Calu3 (cell line): ENCODE measurements at regions not wholly inside any gene's neighbourhood (a gene's known extent, or its start where the extent isn't known, plus 50 kb on each side); places are given as distances from the start of the nearest gene placed in this dataset.

Experiments
- BruUV-seq: library from RNA; stranded (reverse); fragments of 400-500 nt; replicated peaks from 2 replicates; lab custom pipeline; 2021; lab: Mats Ljungman, UMichigan
- CTCF ChIA-PET: fragments of 300-600 bp; sonication (Branson Sonifier 250); formaldehyde crosslinking; loops from one replicate; lab custom pipeline; 2022; ENCODE audit warnings: antibody characterized with exemption; lab: Charles Lee
- DNase-seq: peaks from one replicate; pipeline ENCODE4 v3.0.0; 2022
- H3K27ac Mint-ChIP-seq: one replicate; pipeline ENCODE4 v1.8.0; 2022; ENCODE audit warnings: mixed read lengths; ENCODE audit not compliant: unreplicated experiment
- H3K27me3 Mint-ChIP-seq: one replicate; pipeline ENCODE4 v1.8.0; 2022; ENCODE audit warnings: mixed read lengths; ENCODE audit not compliant: unreplicated experiment
- H3K36me3 Mint-ChIP-seq: one replicate; pipeline ENCODE4 v1.8.0; 2022; ENCODE audit warnings: mild to moderate bottlenecking, moderate library complexity, mixed read lengths; ENCODE audit not compliant: insufficient read depth, unreplicated experiment
- H3K4me1 Mint-ChIP-seq: one replicate; pipeline ENCODE4 v1.8.0; 2022; ENCODE audit warnings: mild to moderate bottlenecking, low read depth, mixed read lengths; ENCODE audit not compliant: unreplicated experiment
- H3K4me3 Mint-ChIP-seq: one replicate; pipeline ENCODE4 v1.8.0; 2022; ENCODE audit warnings: mild to moderate bottlenecking, low read depth, moderate library complexity, mixed read lengths; ENCODE audit not compliant: unreplicated experiment
- H3K9me3 Mint-ChIP-seq: one replicate; pipeline ENCODE4 v1.8.0; 2022; ENCODE audit warnings: low read depth, mixed read lengths; ENCODE audit not compliant: unreplicated experiment
- intact Hi-C: fragments of 100-400 bp; cut with micrococcal nuclease; formaldehyde crosslinking; loops from one replicate; pipeline ENCODE4 v1.10.0; 2022; ENCODE audit not compliant: unreplicated experiment
- TF ChIP-seq, protein P1 (sequence below): fragments of 200-600 bp; IDR thresholded peaks from one replicate; pipeline ENCODE4 v1.8.0; 2022; ENCODE audit warnings: antibody characterized with exemption; ENCODE audit not compliant: unreplicated experiment

DNA sequence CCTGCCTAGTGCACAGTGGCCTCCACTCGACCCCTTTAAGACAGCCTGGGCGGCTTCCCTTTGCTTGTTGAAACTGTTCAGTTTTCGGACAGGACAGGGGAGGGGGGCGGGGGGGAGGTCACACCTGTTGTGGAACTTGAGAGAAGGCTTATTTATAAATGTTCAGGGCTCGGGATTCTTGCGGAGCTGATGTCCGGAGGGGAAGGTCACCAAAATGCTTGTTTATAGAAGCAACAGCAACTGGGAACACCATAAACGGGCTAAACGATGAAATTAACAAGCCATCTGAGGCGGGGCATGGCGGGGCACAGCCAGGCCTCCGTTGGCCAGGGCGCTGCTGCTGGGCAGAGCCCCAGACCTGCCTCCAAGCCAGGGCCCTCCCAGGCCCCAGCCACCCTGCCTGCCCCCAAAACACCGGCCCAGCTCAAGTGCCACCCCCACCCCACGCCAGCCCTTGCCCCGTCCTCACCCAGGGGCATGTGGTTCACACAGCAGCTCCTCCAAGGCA, 59.8 kb upstream of the CASZ1 start:
- TF ChIP-seq, protein P1, sequence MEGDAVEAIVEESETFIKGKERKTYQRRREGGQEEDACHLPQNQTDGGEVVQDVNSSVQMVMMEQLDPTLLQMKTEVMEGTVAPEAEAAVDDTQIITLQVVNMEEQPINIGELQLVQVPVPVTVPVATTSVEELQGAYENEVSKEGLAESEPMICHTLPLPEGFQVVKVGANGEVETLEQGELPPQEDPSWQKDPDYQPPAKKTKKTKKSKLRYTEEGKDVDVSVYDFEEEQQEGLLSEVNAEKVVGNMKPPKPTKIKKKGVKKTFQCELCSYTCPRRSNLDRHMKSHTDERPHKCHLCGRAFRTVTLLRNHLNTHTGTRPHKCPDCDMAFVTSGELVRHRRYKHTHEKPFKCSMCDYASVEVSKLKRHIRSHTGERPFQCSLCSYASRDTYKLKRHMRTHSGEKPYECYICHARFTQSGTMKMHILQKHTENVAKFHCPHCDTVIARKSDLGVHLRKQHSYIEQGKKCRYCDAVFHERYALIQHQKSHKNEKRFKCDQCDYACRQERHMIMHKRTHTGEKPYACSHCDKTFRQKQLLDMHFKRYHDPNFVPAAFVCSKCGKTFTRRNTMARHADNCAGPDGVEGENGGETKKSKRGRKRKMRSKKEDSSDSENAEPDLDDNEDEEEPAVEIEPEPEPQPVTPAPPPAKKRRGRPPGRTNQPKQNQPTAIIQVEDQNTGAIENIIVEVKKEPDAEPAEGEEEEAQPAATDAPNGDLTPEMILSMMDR, result no peak
- DNase-seq, result no peak
- no peaks in the 10 kb centered on the region for H3K4me1 Mint-ChIP-seq
- H3K36me3 Mint-ChIP-seq, result peaks cover 5% of the 10 kb centered on the region
- H3K9me3 Mint-ChIP-seq, result peaks cover 3% of the 10 kb centered on the region
- no TSS peak for BruUV-seq
- intact Hi-C loops, result no loop called here
- H3K4me3 Mint-ChIP-seq, result no peak overlapping the region
- H3K27me3 Mint-ChIP-seq, result peaks cover 33% of the 10 kb centered on the region
- H3K27ac Mint-ChIP-seq, result no peak overlapping the region
- CTCF ChIA-PET, result no interaction called here

DNA sequence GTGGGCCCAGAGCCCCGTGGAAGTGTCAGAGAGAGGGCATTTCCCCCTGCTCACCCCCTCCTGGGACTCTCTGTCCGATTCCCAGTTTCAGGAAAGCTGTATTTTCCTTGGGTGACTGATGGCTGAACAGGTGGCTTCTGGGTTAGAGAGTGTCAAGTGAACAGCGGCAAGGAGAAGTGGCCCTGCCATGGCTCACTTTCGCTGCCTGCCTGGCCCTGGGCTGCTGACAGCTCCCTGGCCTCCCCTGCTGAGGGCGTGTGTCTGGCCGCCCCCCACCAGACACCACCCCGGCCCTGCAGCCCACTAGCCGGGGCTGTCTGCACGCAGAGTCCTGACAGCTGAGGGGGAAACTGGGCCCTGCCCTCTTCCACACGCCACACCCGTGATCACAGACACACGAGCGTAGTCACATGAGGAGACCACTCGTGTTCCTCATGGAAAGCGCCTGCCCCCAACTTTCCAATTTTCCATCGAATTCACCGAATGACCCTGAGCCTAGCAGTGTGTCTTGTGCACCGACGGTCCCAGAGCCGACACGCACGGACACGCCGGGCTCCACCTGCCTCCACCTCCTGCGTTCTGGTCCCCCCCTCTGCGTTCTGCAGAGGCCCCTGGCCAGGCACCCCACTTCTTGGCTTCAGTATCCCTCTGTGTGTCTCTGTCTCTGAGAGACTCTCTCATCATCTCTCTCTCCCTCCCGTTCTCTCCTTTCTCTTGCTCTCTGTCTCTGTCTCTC, 60.6 kb upstream of the CASZ1 start:
- H3K27me3 Mint-ChIP-seq, result peaks cover 36% of the 10 kb centered on the region
- CTCF ChIA-PET, result no interaction called here
- no peaks in the 10 kb centered on the region for H3K4me1 Mint-ChIP-seq
- H3K4me3 Mint-ChIP-seq, result no peak overlapping the region
- H3K27ac Mint-ChIP-seq, result no peak overlapping the region
- H3K36me3 Mint-ChIP-seq, result peaks cover 5% of the 10 kb centered on the region
- no TSS peak for BruUV-seq
- intact Hi-C loops, result no loop called here
- TF ChIP-seq, protein P1, result no peak
- DNase-seq, result no peak
- H3K9me3 Mint-ChIP-seq, result peaks cover 3% of the 10 kb centered on the region

DNA sequence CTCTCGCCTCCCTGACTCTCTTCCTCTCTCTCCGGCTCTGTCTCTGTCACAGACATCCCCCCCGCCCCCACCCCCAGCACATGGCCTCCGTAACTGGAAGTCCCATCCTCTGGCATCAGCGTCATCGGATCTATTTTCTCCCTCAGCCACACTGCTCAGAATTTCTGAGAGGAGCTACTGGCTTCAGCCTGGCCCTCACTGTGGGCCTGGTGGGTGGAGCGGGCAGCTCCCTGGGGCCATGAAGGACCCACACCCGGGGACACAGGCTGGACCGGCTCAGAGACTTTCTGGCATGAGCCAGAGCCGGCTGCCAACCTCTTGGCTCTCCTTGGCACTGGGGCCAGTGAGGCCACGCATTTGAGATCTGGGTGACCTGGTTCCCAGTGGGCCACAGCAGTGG, 61.2 kb upstream of the CASZ1 start:
- no peak for DNase-seq
- Mint-ChIP-seq H3K36me3 (peaks cover 5% of the 10 kb centered on the region), H3K27me3 (peaks cover 40% of the 10 kb centered on the region), H3K4me1 (no peaks in the 10 kb centered on the region), H3K4me3 (no peak overlapping the region), H3K27ac (no peak overlapping the region), H3K9me3 (peaks cover 3% of the 10 kb centered on the region)
- intact Hi-C loops, result no loop called here
- BruUV-seq, result no TSS peak
- TF ChIP-seq, protein P1, result no peak
- CTCF ChIA-PET, result no interaction called here

DNA sequence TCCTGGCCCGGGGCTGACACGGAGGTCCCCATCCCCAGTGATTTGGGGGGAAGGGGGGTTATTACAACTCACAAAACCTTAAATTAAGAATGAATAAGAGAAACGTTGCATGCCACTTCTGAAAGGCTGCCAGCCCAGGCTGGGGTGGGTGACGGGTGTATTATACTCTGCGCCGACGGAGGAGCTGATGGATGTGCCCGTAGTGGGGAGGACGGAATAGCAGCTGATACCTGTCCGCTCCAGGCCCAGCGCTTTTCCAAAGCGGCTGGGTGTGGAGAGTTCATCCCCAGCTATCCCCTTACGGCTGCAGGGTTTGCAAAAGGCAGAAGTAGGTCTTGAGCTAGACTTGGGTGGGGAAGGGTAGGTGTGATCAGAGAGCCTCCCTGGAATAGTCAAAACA, 63.8 kb upstream of the CASZ1 start:
- TF ChIP-seq, protein P1, result no peak
- peaks cover 66% of the 10 kb centered on the region for H3K27me3 Mint-ChIP-seq

More for the DNA sequence above, 63.8 kb upstream of the CASZ1 start:
- H3K4me3 Mint-ChIP-seq, result no peak overlapping the region
- no peaks in the 10 kb centered on the region for H3K9me3 Mint-ChIP-seq
- intact Hi-C loops, result no loop called here
- peaks cover 5% of the 10 kb centered on the region for H3K36me3 Mint-ChIP-seq
- peaks cover 10% of the 10 kb centered on the region for H3K4me1 Mint-ChIP-seq
- BruUV-seq, result no TSS peak
- DNase-seq, result no peak
- CTCF ChIA-PET, result no interaction called here
- H3K27ac Mint-ChIP-seq, result no peak overlapping the region
